Subcutaneous abdominal adipose tissue (tissue), 5 donors: ENCODE measurements at regions not wholly inside any gene's neighbourhood (a gene's known extent, or its start where the extent isn't known, plus 50 kb on each side); places are given as distances from the start of the nearest gene placed in this dataset.

Experiments used
- H3K27ac ChIP-seq: one replicate; pipeline ENCODE4 v1.7.0; 2013; ENCODE audit warnings: low read depth, mild to moderate bottlenecking, inconsistent platforms, low read length, moderate library complexity
- H3K27me3 ChIP-seq, 5 donors: one replicate each; pipeline ENCODE4 v1.7.0; 2013; ENCODE audit warnings: low read length in 5 of 5, inconsistent platforms in 1 of 5; ENCODE audit not compliant: control insufficient read depth in 5 of 5, insufficient read depth in 4 of 5
- H3K36me3 ChIP-seq, 5 donors: one replicate each; pipeline ENCODE4 v1.7.0; 2013; ENCODE audit warnings: low read length in 5 of 5; ENCODE audit not compliant: control insufficient read depth in 5 of 5, insufficient read depth in 5 of 5
- H3K4me1 ChIP-seq, 5 donors: one replicate each; pipeline ENCODE4 v1.7.0; 2013; ENCODE audit warnings: low read length in 5 of 5, mild to moderate bottlenecking in 3 of 5, moderate library complexity in 1 of 5; ENCODE audit not compliant: control insufficient read depth in 5 of 5, insufficient read depth in 5 of 5
- H3K4me3 ChIP-seq, 5 donors: one replicate each; pipeline ENCODE4 v1.7.0; 2013; ENCODE audit warnings: low read length in 5 of 5, low read depth in 1 of 5
- H3K9ac ChIP-seq, 5 donors: one replicate each; pipeline ENCODE4 v1.7.0; 2013; ENCODE audit warnings: low read length in 5 of 5, mild to moderate bottlenecking in 4 of 5, moderate library complexity in 3 of 5
- H3K9me3 ChIP-seq, 5 donors: one replicate each; pipeline ENCODE4 v1.7.0; 2013; ENCODE audit warnings: low read length in 5 of 5; ENCODE audit not compliant: control insufficient read depth in 5 of 5
- donor health status: healthy.
- donor health status: healthy.
- donor health status: healthy.
- donor health status: healthy.
- donor health status: healthy.

GRCh38 chr7:47712416-47712815 lies 130.5 kb upstream of the TNS3 start:
- no peak overlapping the region for H3K4me3 ChIP-seq
- H3K36me3 ChIP-seq: no peaks in the 10 kb centered on the region
- no peaks in the 10 kb centered on the region for H3K4me1 ChIP-seq
- H3K27ac ChIP-seq: no peak overlapping the region
- H3K27me3 ChIP-seq: no peaks in the 10 kb centered on the region
- no peak overlapping the region for H3K9ac ChIP-seq
- H3K9me3 ChIP-seq: no peaks in the 10 kb centered on the region

DNA sequence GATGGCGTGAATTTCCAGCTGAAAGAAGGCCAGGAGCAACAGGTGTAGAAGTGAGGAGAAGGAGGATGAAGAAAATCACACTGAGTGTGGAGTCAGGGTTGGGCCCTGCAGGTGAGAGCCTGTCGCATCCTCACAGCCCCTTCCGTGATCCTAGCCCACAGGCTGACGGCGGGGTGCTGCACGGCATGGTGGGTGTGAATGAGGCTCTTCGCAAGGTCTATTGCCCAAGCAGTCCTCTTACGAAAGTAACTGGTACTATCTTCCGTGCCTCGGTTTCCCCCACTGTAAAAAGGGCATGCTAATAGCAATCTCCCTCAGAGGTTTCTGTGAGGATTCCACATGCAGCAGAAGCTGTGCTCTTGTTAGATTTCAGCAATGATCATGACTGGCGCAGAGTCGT lies 129.9 kb upstream of the TNS3 start:
- Histone ChIP-seq H3K4me1 (no peaks in the 10 kb centered on the region), H3K27me3 (no peaks in the 10 kb centered on the region), H3K9ac (no peak overlapping the region), H3K27ac (no peak overlapping the region), H3K36me3 (no peaks in the 10 kb centered on the region), H3K9me3 (no peaks in the 10 kb centered on the region), H3K4me3 (no peak overlapping the region)

DNA sequence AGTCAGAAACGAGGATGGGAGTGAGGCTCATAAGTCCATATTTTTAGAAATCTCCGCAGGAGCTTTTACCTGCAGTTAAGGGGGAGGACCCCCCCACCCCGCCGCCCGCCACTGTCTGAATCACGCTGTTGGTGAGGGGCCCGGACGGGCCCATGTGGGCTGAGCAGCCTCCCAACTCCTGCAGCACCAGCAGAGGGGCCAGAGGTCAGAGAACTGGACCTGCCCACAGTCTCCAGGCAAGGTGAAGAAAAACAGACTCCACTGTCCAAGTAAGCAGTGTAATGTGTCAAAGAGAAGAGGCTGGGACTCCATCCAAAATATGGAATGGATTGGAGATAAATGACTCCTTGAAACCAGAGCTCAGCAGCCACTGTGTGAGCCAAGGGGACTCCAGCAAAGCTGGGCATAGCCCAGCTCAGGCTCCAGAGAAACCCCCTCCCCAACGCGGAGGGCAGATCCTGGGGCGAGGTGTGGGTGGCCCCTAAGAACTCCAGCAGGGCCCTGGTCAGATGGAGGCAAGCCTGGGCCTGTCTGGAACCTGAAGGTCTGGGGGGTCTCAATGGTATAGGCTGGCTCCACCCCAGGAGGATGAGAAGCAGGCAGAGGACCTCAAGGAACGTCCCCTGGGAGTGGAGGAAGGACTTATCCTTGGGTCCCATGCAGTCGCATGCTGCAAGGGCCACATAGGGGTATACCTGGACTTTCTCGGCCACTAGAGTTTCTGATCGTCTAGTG lies 128.5 kb upstream of the TNS3 start:
- Histone ChIP-seq H3K9me3 (no peaks in the 10 kb centered on the region), H3K27me3 (no peaks in the 10 kb centered on the region), H3K36me3 (no peaks in the 10 kb centered on the region), H3K9ac (no peak overlapping the region), H3K27ac (no peak overlapping the region), H3K4me1 (no peaks in the 10 kb centered on the region), H3K4me3 (no peak overlapping the region)

DNA sequence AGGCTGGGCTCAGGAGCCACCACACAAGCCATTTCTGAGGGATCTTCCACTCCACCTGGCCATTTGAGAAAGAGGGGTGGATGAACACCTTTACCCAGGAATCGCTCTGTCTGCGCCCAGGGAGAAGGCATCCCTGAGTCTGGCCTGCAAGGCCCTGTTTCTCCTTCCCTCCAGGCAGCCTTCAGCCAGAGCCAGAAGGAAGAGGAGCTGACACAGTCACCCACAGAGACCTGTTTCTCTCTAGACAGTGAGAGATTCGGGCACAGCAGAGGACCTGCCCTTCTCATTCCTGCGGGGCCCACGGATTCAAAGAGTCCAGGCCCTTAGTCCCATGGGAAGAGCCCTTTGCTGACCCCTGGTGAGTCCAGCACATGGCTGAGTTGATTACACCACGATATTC lies 127.5 kb upstream of the TNS3 start:
- Histone ChIP-seq H3K4me1 (no peaks in the 10 kb centered on the region), H3K27me3 (no peaks in the 10 kb centered on the region), H3K9me3 (no peaks in the 10 kb centered on the region), H3K4me3 (no peak overlapping the region), H3K9ac (no peak overlapping the region), H3K36me3 (no peaks in the 10 kb centered on the region), H3K27ac (no peak overlapping the region)

- Histone ChIP-seq H3K9me3 (no peaks in the 10 kb centered on the region), H3K36me3 (no peaks in the 10 kb centered on the region), H3K4me1 (no peaks in the 10 kb centered on the region), H3K27ac (no peak overlapping the region), H3K9ac (no peak overlapping the region), H3K4me3 (no peak overlapping the region), H3K27me3 (no peaks in the 10 kb centered on the region)
Observed at GRCh38 chr7:47709051-47709450, 127.1 kb upstream of the TNS3 start.

DNA sequence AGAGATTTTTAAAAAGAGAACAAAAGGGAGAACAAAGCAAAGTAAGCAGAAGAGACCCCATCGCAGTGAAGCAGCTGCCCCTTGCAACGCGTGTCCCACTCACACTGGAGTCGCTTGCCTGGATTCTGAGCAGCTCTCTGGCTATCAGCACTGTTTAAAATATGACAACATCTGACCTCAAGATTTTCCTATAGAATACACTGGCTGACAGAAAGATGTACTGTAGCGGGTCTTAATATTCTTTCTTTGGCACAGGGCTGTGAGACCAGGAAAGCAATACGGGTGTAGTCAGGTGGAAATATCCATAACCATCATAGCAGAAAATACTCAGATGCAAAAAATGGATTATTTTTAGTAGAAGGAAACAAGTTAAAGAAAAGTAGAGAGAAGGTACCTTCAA lies 125.7 kb upstream of the TNS3 start:
- no peak overlapping the region for H3K27ac ChIP-seq
- no peak overlapping the region for H3K4me3 ChIP-seq
- no peak overlapping the region for H3K9ac ChIP-seq
- no peaks in the 10 kb centered on the region for H3K4me1 ChIP-seq
- H3K36me3 ChIP-seq: no peaks in the 10 kb centered on the region
- H3K27me3 ChIP-seq: no peaks in the 10 kb centered on the region
- no peaks in the 10 kb centered on the region for H3K9me3 ChIP-seq

GRCh38 chr7:47704936-47705335 lies 123.0 kb upstream of the TNS3 start:
- no peaks in the 10 kb centered on the region for H3K36me3 ChIP-seq
- no peaks in the 10 kb centered on the region for H3K9me3 ChIP-seq
- no peaks in the 10 kb centered on the region for H3K4me1 ChIP-seq
- H3K27me3 ChIP-seq: no peaks in the 10 kb centered on the region
- H3K27ac ChIP-seq: no peak overlapping the region
- no peak overlapping the region for H3K9ac ChIP-seq
- no peak overlapping the region for H3K4me3 ChIP-seq

- H3K9ac ChIP-seq: no peak overlapping the region
- no peaks in the 10 kb centered on the region for H3K9me3 ChIP-seq
- no peaks in the 10 kb centered on the region for H3K27me3 ChIP-seq
- H3K36me3 ChIP-seq: no peaks in the 10 kb centered on the region
- no peak overlapping the region for H3K4me3 ChIP-seq
- H3K27ac ChIP-seq: no peak overlapping the region
- H3K4me1 ChIP-seq: no peaks in the 10 kb centered on the region
Observed at GRCh38 chr7:47702080-47702479, 120.2 kb upstream of the TNS3 start.

GRCh38 chr7:47698386-47698785 lies 116.5 kb upstream of the TNS3 start:
- Histone ChIP-seq H3K4me3 (no peak overlapping the region), H3K9ac (no peak overlapping the region), H3K4me1 (no peaks in the 10 kb centered on the region), H3K36me3 (no peaks in the 10 kb centered on the region), H3K27ac (no peak overlapping the region), H3K27me3 (no peaks in the 10 kb centered on the region), H3K9me3 (no peaks in the 10 kb centered on the region)

GRCh38 chr7:47697543-47697942 lies 115.6 kb upstream of the TNS3 start:
- no peak overlapping the region for H3K4me3 ChIP-seq
- H3K36me3 ChIP-seq: no peaks in the 10 kb centered on the region
- no peak overlapping the region for H3K27ac ChIP-seq
- H3K27me3 ChIP-seq: no peaks in the 10 kb centered on the region
- no peaks in the 10 kb centered on the region for H3K9me3 ChIP-seq
- no peaks in the 10 kb centered on the region for H3K4me1 ChIP-seq
- H3K9ac ChIP-seq: no peak overlapping the region
